H1 (cell line): ENCODE measurements at regions not wholly inside any gene's neighbourhood (a gene's known extent, or its start where the extent isn't known, plus 50 kb on each side); places are given as distances from the start of the nearest gene placed in this dataset.

Experiments
- BCL11A ChIP-seq, 2 experiments: IDR thresholded peaks; one replicate each; pipeline ENCODE4 v1.6.1; 2011; ENCODE audit warnings: low read depth in 2 of 2, low read length in 2 of 2, mild to moderate bottlenecking in 2 of 2
- CTCF ChIP-seq, 3 experiments: IDR thresholded peaks; 1 replicate in 2 of 3; 2 replicates in 1 of 3; pipeline versions ENCODE4 v1.5.1 to v1.6.1; 2011; ENCODE audit warnings: low read length in 3 of 3, mild to moderate bottlenecking in 3 of 3, inconsistent platforms in 2 of 3, low read depth in 1 of 3, moderate library complexity in 1 of 3; ENCODE audit not compliant: insufficient read depth in 1 of 3; ENCODE audit errors: control extremely low read depth in 1 of 3
- EP300 ChIP-seq, 2 experiments: IDR thresholded peaks; 1 replicate in 1 of 2; 2 replicates in 1 of 2; pipeline ENCODE4 v1.6.1; 2011 to 2012; ENCODE audit warnings: low read depth in 2 of 2, low read length in 2 of 2, mild to moderate bottlenecking in 2 of 2, borderline replicate concordance in 1 of 2, inconsistent platforms in 1 of 2, moderate library complexity in 1 of 2
- EZH2 ChIP-seq: fragments of 200-600 bp; sonication (generic); IDR thresholded peaks from 2 replicates; pipeline ENCODE4 v1.7.1; 2012; ENCODE audit warnings: low read depth, mild to moderate bottlenecking, moderate library complexity, low read length, inconsistent platforms; ENCODE audit not compliant: severe bottlenecking
- GABPA ChIP-seq: IDR thresholded peaks from 2 replicates; pipeline ENCODE4 v1.6.1; 2011; ENCODE audit warnings: mild to moderate bottlenecking, low read length, moderate library complexity, borderline replicate concordance; ENCODE audit not compliant: insufficient read depth
- JUN ChIP-seq: IDR thresholded peaks from 2 replicates; pipeline ENCODE4 v1.6.1; 2011; ENCODE audit warnings: low read depth, mild to moderate bottlenecking, improper control_type of control experiment, low read length
- POLR2A ChIP-seq, 2 experiments: IDR thresholded peaks; 1 replicate in 1 of 2; 2 replicates in 1 of 2; pipeline ENCODE4 v1.6.1; 2011; ENCODE audit warnings: low read depth in 2 of 2, low read length in 2 of 2, mild to moderate bottlenecking in 2 of 2; ENCODE audit errors: control extremely low read depth in 1 of 2
- POLR2AphosphoS5 ChIP-seq: IDR thresholded peaks from 2 replicates; pipeline ENCODE4 v1.6.1; 2011; ENCODE audit warnings: low read depth, low read length
- RNF2 ChIP-seq: fragments of 200-900, 300-1000 bp; sonication (generic); IDR thresholded peaks from 2 replicates; pipeline ENCODE4 v1.7.1; 2016; ENCODE audit warnings: borderline replicate concordance, low read depth, mild to moderate bottlenecking, antibody characterized with exemption, low read length; ENCODE audit not compliant: poor library complexity, severe bottlenecking; ENCODE audit errors: missing control alignments
- SP1 ChIP-seq: IDR thresholded peaks from 2 replicates; pipeline ENCODE4 v1.6.1; 2011; ENCODE audit warnings: low read depth, low read length
- SRF ChIP-seq: IDR thresholded peaks from 2 replicates; pipeline ENCODE4 v1.6.1; 2011; ENCODE audit warnings: mild to moderate bottlenecking, low read depth, low read length, moderate library complexity
- TAF1 ChIP-seq: IDR thresholded peaks from 2 replicates; pipeline ENCODE4 v1.6.1; 2011; ENCODE audit warnings: mild to moderate bottlenecking, low read depth, low read length

DNA sequence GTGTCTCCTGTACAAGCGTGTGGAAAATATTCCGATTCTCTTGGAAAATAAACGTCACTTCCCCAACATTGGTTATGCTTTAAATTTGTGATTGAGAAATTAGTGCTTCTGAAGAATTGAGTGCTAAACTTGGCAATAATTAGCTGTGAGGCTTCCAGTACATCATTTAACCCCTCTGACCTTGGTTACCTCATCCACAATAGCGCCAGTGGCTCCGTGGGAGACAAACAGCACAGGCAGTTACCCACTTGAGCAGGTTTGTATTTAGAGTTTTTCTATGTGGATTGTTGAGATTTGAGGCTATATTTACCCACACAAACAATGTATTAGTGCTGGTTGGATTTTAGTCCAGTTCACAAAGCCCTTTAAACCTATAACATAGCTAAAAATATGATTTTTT lies 476.5 kb downstream of the NKX6-1 start:
- TF ChIP-seq RNF2 = no peak
- TF ChIP-seq POLR2A (IDR thresholded peaks at IDR 0.05; ENCODE audit: control extremely low read depth in 1 of 2, low read depth in 2 of 2, low read length in 2 of 2) = no peak
- no peak for TF ChIP-seq CTCF (IDR thresholded peaks at IDR 0.05; ENCODE audit: control extremely low read depth in 1 of 3, insufficient read depth in 1 of 3, low read depth in 1 of 3, low read length in 3 of 3)
- TF ChIP-seq SRF = no peak
- no peak for TF ChIP-seq JUN
- no peak for TF ChIP-seq EP300 (IDR thresholded peaks at IDR 0.05; ENCODE audit: borderline replicate concordance in 1 of 2, low read depth in 2 of 2, low read length in 2 of 2)
- no peak for TF ChIP-seq BCL11A (IDR thresholded peaks at IDR 0.05; ENCODE audit: low read depth in 2 of 2, low read length in 2 of 2)
- no peak for TF ChIP-seq GABPA
- no peak for TF ChIP-seq EZH2
- no peak for TF ChIP-seq SP1
- TF ChIP-seq POLR2AphosphoS5 = no peak
- no peak for TF ChIP-seq TAF1
